A549 (cell line): ENCODE measurements at regions not wholly inside any gene's neighbourhood (a gene's known extent, or its start where the extent isn't known, plus 50 kb on each side); places are given as distances from the start of the nearest gene placed in this dataset.
A peak's percentile ranks its signal among the peaks of the same experiment; 100 is the strongest.

Source experiments
- ATAC-seq, 2 experiments: fragments of 200-7000 bp in 1 of 2; fragments of >200 bp in 1 of 2; cut with Nextera tagmentation in 1 of 2; cut with Tn5 transposase in 1 of 2; 3 replicates each; pipeline versions ENCODE4 v1.8.0 to v1.9.1; 2018 to 2020; ENCODE audit warnings: mild to moderate bottlenecking in 1 of 2, moderate library complexity in 1 of 2
- CTCF ChIA-PET: fragments of 300-600 bp; sonication (Branson Sonifier 250); formaldehyde crosslinking; extraction: SDS; loops from one replicate; lab custom pipeline; 2021; ENCODE audit warnings: antibody characterized with exemption, inconsistent platforms; lab: Yijun Ruan, JAX
- POLR2A ChIA-PET: fragments of 350-600 bp; formaldehyde crosslinking; extraction: SDS; loops from one replicate; lab custom pipeline; 2021; ENCODE audit warnings: antibody characterized with exemption, inconsistent platforms; lab: Yijun Ruan, JAX
- DNase-seq, 2 experiments: peaks; one replicate each; pipeline versions ENCODE4 v3.0.0 to v3.0.0-alpha.2; 2011 to 2016; ENCODE audit warnings: low read depth in 1 of 2, low spot score in 1 of 2
- FAIRE-seq: peaks from 2 replicates; lab custom pipeline; 2011; peaks lifted over from hg19 to GRCh38; lab: Jason Lieb, UNC
- H3K27ac ChIP-seq, 2 experiments: fragments of >200 bp; sonication (Bioruptor Twin); formaldehyde crosslinking; 3 replicates each; pipeline ENCODE4 v1.5.1; 2016 to 2017
- H3K4me1 ChIP-seq: fragments of >200 bp; sonication (Bioruptor Twin); formaldehyde crosslinking; 3 replicates; pipeline ENCODE4 v1.6.1; 2016
- H3K4me2 ChIP-seq: fragments of >200 bp; sonication (Bioruptor Twin); formaldehyde crosslinking; 3 replicates; pipeline ENCODE4 v1.6.1; 2016
- H3K4me3 ChIP-seq: fragments of >200 bp; sonication (Bioruptor Twin); formaldehyde crosslinking; 3 replicates; pipeline ENCODE4 v1.5.1; 2016
- H3K9me3 ChIP-seq: fragments of >200 bp; sonication (Bioruptor Twin); formaldehyde crosslinking; 3 replicates; pipeline ENCODE4 v1.6.1; 2016
- BHLHE40 ChIP-seq: IDR thresholded peaks from 2 replicates; pipeline ENCODE4 v1.6.1; 2012; ENCODE audit warnings: low read depth, low read length, inconsistent platforms
- CBX2 ChIP-seq: fragments of 200-600 bp; sonication (generic); IDR thresholded peaks from 2 replicates; pipeline ENCODE4 v1.6.1; 2016; ENCODE audit warnings: low read depth, mild to moderate bottlenecking, borderline replicate concordance
- CHD2 ChIP-seq: fragments of 150-350 bp; IDR thresholded peaks from 2 replicates; pipeline ENCODE4 v1.6.1; 2014; ENCODE audit warnings: low read length; ENCODE audit not compliant: partially characterized antibody
- E2F6 ChIP-seq: IDR thresholded peaks from 2 replicates; pipeline ENCODE4 v1.6.1; 2012; ENCODE audit warnings: low read depth, borderline replicate concordance
- ESRRA ChIP-seq: fragments of 150-350 bp; IDR thresholded peaks from 2 replicates; pipeline ENCODE4 v1.6.1; 2014; ENCODE audit warnings: mild to moderate bottlenecking, low read length, borderline replicate concordance
- FOXS1 ChIP-seq: fragments of 250-450 bp; sonication (Bioruptor Pico); IDR thresholded peaks from 2 replicates; pipeline ENCODE4 v1.5.0; 2020; ENCODE audit warnings: mild to moderate bottlenecking, moderate library complexity
- HDAC2 ChIP-seq: fragments of 200-600 bp; sonication (generic); IDR thresholded peaks from 2 replicates; pipeline ENCODE4 v1.6.1; 2016
- HOXB13 ChIP-seq: fragments of 250-450 bp; sonication (Bioruptor Pico); IDR thresholded peaks from 2 replicates; pipeline ENCODE4 v1.5.0; 2020; ENCODE audit warnings: low read depth, mild to moderate bottlenecking, moderate library complexity
- MAFK ChIP-seq: fragments of 450-650 bp; IDR thresholded peaks from 2 replicates; pipeline ENCODE4 v1.6.1; 2014; ENCODE audit not compliant: partially characterized antibody
- MYC ChIP-seq: IDR thresholded peaks from 2 replicates; pipeline ENCODE4 v1.6.1; 2012; ENCODE audit warnings: mild to moderate bottlenecking, inconsistent platforms, low read length, improper control_type of control experiment, borderline replicate concordance
- NFE2L2 ChIP-seq: fragments of 150-350 bp; conservative IDR thresholded peaks from 2 replicates; pipeline ENCODE4 v1.6.1; 2014; ENCODE audit warnings: low read length
- NR3C1 ChIP-seq: fragments of >200 bp; sonication (Bioruptor Twin); formaldehyde crosslinking; IDR thresholded peaks from 3 replicates; pipeline ENCODE4 v1.6.1; 2017
- PHF8 ChIP-seq: fragments of 200-600 bp; sonication (generic); IDR thresholded peaks from 2 replicates; pipeline ENCODE4 v1.6.1; 2016; ENCODE audit warnings: low read depth, mild to moderate bottlenecking, antibody characterized with exemption, moderate library complexity, borderline replicate concordance
- REST ChIP-seq: fragments of 200-600 bp; sonication (generic); IDR thresholded peaks from 2 replicates; pipeline ENCODE4 v1.6.1; 2016; ENCODE audit warnings: antibody characterized with exemption, mild to moderate bottlenecking, moderate library complexity
- SMC3 ChIP-seq: fragments of >200 bp; sonication (Bioruptor Twin); formaldehyde crosslinking; IDR thresholded peaks from 3 replicates; pipeline ENCODE4 v1.6.1; 2018; ENCODE audit warnings: inconsistent platforms
- ZFP36 ChIP-seq: fragments of 450-650 bp; IDR thresholded peaks from 2 replicates; pipeline ENCODE4 v1.6.1; 2014; ENCODE audit warnings: borderline replicate concordance; ENCODE audit not compliant: partially characterized antibody
- ZSCAN20 ChIP-seq: fragments of 250-450 bp; sonication (Bioruptor Pico); IDR thresholded peaks from 2 replicates; pipeline ENCODE4 v1.8.0; 2022; ENCODE audit warnings: mild to moderate bottlenecking, moderate library complexity
- WGBS: methylation state at CpG from one replicate; pipeline ENCODE4 v1.1.6; 2017; ENCODE audit errors: missing lambda C conversion rate; 5-methylcytosine and 5-hydroxymethylcytosine counted together
- TF ChIP-seq, protein P1 (sequence below): fragments of >200 bp; sonication (Bioruptor Twin); formaldehyde crosslinking; IDR thresholded peaks from 3 replicates; pipeline ENCODE4 v1.6.1; 2016
- TF ChIP-seq, protein P2 (sequence below): fragments of >200 bp; sonication (Bioruptor Twin); formaldehyde crosslinking; IDR thresholded peaks from 2 replicates; pipeline ENCODE4 v1.6.1; 2016
- TF ChIP-seq, protein P3 (sequence below): fragments of 150-350 bp; IDR thresholded peaks from 2 replicates; pipeline ENCODE4 v1.6.1; 2014; ENCODE audit warnings: low read depth, mild to moderate bottlenecking, low read length

- Histone ChIP-seq H3K4me1 (no peaks in the 10 kb centered on the region), H3K9me3 (no peaks in the 10 kb centered on the region; the same call in 2 of the 3 replicates), H3K27ac (no peak overlapping the region)
- ATAC-seq = no peak
- CTCF ChIA-PET = no interaction called here
- no peak for FAIRE-seq
- TF ChIP-seq PHF8 = no peak
- no peak for TF ChIP-seq HDAC2
- no peak for TF ChIP-seq CBX2
- no peak for TF ChIP-seq E2F6
- TF ChIP-seq NR3C1 = no peak
- TF ChIP-seq, protein P1, sequence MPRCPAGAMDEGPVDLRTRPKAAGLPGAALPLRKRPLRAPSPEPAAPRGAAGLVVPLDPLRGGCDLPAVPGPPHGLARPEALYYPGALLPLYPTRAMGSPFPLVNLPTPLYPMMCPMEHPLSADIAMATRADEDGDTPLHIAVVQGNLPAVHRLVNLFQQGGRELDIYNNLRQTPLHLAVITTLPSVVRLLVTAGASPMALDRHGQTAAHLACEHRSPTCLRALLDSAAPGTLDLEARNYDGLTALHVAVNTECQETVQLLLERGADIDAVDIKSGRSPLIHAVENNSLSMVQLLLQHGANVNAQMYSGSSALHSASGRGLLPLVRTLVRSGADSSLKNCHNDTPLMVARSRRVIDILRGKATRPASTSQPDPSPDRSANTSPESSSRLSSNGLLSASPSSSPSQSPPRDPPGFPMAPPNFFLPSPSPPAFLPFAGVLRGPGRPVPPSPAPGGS = no peak
- TF ChIP-seq MYC = no peak
- no peak for TF ChIP-seq ZFP36
- no peak for TF ChIP-seq REST
- TF ChIP-seq HOXB13 (CRISPR knock-in tag) = no peak
- TF ChIP-seq BHLHE40 = no peak
- TF ChIP-seq ESRRA = no peak
- TF ChIP-seq CHD2 = no peak
- TF ChIP-seq, all 56 proteins: peak for 0
- DNase-seq = no peak
- 16% methylated on average over 2 of the region's 2 CpGs for WGBS
- no peak overlapping the region for H3K4me3 ChIP-seq
- POLR2A ChIA-PET = no interaction called here
- H3K4me2 ChIP-seq = no peak overlapping the region
Measured at GRCh38 chr12:74602881-74603672, 65.4 kb downstream of the ATXN7L3B start.

GRCh38 chr12:74608231-74608775, 70.7 kb downstream of the ATXN7L3B start:
- ChIA-PET CTCF (no interaction called here), POLR2A (no interaction called here)
- H3K4me1 ChIP-seq = no peaks in the 10 kb centered on the region
- no peak for DNase-seq
- no peak overlapping the region for H3K4me3 ChIP-seq
- no peak for ATAC-seq
- no peak overlapping the region for H3K27ac ChIP-seq
- no peak overlapping the region for H3K4me2 ChIP-seq
- TF ChIP-seq FOXS1 (no peak), SMC3 (no peak), ZSCAN20 (no peak), NFE2L2 (no peak), MAFK (peak; percentile 73), ZFP36 (no peak)
- TF ChIP-seq, protein P2, sequence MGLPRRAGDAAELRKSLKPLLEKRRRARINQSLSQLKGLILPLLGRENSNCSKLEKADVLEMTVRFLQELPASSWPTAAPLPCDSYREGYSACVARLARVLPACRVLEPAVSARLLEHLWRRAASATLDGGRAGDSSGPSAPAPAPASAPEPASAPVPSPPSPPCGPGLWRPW = no peak
- TF ChIP-seq, protein P3, sequence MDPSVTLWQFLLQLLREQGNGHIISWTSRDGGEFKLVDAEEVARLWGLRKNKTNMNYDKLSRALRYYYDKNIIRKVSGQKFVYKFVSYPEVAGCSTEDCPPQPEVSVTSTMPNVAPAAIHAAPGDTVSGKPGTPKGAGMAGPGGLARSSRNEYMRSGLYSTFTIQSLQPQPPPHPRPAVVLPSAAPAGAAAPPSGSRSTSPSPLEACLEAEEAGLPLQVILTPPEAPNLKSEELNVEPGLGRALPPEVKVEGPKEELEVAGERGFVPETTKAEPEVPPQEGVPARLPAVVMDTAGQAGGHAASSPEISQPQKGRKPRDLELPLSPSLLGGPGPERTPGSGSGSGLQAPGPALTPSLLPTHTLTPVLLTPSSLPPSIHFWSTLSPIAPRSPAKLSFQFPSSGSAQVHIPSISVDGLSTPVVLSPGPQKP = no peak
- 21% methylated on average over 3 of the region's 3 CpGs for WGBS
- no peaks in the 10 kb centered on the region for H3K9me3 ChIP-seq
- no peak for FAIRE-seq
